MCF 10A (cell line): ENCODE measurements at regions not wholly inside any gene's neighbourhood (a gene's known extent, or its start where the extent isn't known, plus 50 kb on each side); places are given as distances from the start of the nearest gene placed in this dataset.

Source experiments
- BruUV-seq: library from RNA; stranded (reverse); fragments of 400-500 nt; replicated peaks from 2 replicates; lab custom pipeline; 2021; lab: Mats Ljungman, UMichigan
- CTCF ChIA-PET: fragments of 300-600 bp; sonication (Branson Sonifier 250); formaldehyde crosslinking; extraction: SDS; loops from one replicate; lab custom pipeline; 2021; ENCODE audit warnings: antibody characterized with exemption, inconsistent platforms; lab: Yijun Ruan, JAX
- POLR2A ChIA-PET: fragments of 300-600, 350-650 bp; sonication (Branson Sonifier 250); formaldehyde crosslinking; extraction: SDS; loops from one replicate; lab custom pipeline; 2020; ENCODE audit warnings: antibody characterized with exemption, inconsistent platforms; lab: Yijun Ruan, JAX
- DNase-seq: peaks from one replicate; pipeline ENCODE4 v3.0.0-alpha.2; 2018; ENCODE audit not compliant: unreplicated experiment
- H3K27ac Mint-ChIP-seq: one replicate; pipeline ENCODE4 v1.8.0; 2022; ENCODE audit warnings: mild to moderate bottlenecking, low read depth, mixed read lengths; ENCODE audit not compliant: unreplicated experiment
- H3K27me3 Mint-ChIP-seq: one replicate; pipeline ENCODE4 v1.8.0; 2022; ENCODE audit warnings: mixed read lengths; ENCODE audit not compliant: insufficient read depth, unreplicated experiment
- H3K36me3 Mint-ChIP-seq: one replicate; pipeline ENCODE4 v1.8.0; 2022; ENCODE audit warnings: mild to moderate bottlenecking, moderate library complexity, mixed read lengths; ENCODE audit not compliant: insufficient read depth, unreplicated experiment
- H3K4me1 Mint-ChIP-seq: one replicate; pipeline ENCODE4 v1.8.0; 2022; ENCODE audit warnings: mixed read lengths; ENCODE audit not compliant: insufficient read depth, unreplicated experiment
- H3K4me3 Mint-ChIP-seq: one replicate; pipeline ENCODE4 v1.8.0; 2022; ENCODE audit warnings: mild to moderate bottlenecking, moderate library complexity, mixed read lengths; ENCODE audit not compliant: unreplicated experiment
- H3K9me3 Mint-ChIP-seq: one replicate; pipeline ENCODE4 v1.8.0; 2022; ENCODE audit warnings: mixed read lengths; ENCODE audit not compliant: unreplicated experiment
- intact Hi-C: fragments of 100-400 bp; cut with micrococcal nuclease; formaldehyde crosslinking; loops from 2 replicates; pipeline ENCODE4 v1.14.1; 2022
- TF ChIP-seq, protein P1 (sequence below): fragments of 200-600 bp; IDR thresholded peaks from one replicate; pipeline ENCODE4 v1.8.0; 2022; ENCODE audit warnings: antibody characterized with exemption, mild to moderate bottlenecking; ENCODE audit not compliant: unreplicated experiment

DNA sequence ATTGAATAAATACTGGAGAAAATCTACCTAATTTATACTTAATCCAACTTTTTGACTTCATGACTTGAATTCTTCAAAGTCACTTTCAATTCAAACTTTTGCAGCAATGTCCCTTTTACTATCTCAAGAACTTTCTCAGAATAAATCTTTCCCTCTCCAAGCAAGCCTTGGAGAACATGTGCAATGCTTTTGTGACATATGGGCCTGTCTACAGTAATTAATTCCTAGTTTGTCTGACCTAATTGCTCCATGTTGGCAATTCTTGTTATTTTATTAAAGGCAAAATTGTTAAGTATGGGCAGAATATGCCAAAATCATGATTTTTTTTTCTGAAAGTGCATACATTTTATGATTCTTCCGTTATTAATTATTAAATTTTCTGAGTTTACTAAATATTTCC lies 1115.3 kb downstream of the PDHA2 start:
- Mint-ChIP-seq H3K4me1 (no peaks in the 10 kb centered on the region), H3K27me3 (no peaks in the 10 kb centered on the region), H3K27ac (no peak overlapping the region), H3K4me3 (no peak overlapping the region), H3K36me3 (no peaks in the 10 kb centered on the region), H3K9me3 (no peaks in the 10 kb centered on the region)
- CTCF ChIA-PET: no interaction called here
- BruUV-seq: no TSS peak
- POLR2A ChIA-PET: no interaction called here
- TF ChIP-seq, protein P1, sequence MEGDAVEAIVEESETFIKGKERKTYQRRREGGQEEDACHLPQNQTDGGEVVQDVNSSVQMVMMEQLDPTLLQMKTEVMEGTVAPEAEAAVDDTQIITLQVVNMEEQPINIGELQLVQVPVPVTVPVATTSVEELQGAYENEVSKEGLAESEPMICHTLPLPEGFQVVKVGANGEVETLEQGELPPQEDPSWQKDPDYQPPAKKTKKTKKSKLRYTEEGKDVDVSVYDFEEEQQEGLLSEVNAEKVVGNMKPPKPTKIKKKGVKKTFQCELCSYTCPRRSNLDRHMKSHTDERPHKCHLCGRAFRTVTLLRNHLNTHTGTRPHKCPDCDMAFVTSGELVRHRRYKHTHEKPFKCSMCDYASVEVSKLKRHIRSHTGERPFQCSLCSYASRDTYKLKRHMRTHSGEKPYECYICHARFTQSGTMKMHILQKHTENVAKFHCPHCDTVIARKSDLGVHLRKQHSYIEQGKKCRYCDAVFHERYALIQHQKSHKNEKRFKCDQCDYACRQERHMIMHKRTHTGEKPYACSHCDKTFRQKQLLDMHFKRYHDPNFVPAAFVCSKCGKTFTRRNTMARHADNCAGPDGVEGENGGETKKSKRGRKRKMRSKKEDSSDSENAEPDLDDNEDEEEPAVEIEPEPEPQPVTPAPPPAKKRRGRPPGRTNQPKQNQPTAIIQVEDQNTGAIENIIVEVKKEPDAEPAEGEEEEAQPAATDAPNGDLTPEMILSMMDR: no peak
- intact Hi-C loops: no loop called here
- no peak for DNase-seq

- TF ChIP-seq, protein P1: no peak
- intact Hi-C loops: no loop called here
Observed at GRCh38 chr4:96955691-96956090, 1115.8 kb downstream of the PDHA2 start.

DNA sequence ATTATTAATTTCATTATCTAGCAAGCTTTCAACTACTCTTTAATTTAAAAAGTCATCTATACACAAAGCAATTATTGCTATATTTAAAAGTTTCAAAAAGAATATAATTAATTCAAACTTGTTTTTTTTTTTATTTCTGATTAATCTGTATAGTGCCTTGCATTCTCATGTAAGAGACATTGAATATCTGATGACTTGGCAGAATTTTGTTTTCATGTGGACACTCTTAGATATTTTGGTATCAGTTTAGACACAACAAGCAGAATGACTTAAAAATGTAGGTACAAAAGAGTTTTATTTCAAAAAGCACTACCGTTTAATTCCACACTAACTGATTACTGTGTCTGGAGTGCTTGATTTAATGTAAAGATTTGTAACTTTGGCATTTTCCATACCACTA lies 1129.6 kb downstream of the PDHA2 start:
- ChIA-PET POLR2A (no interaction called here), CTCF (interaction anchor here (0.6 to 0.7 kb wide), 2 partner anchors 91 to 298 kb away, joined by 3 read pairs; no protein-coding TSS in a partner anchor)
- BruUV-seq: no TSS peak
- H3K9me3 Mint-ChIP-seq: no peaks in the 10 kb centered on the region
- H3K36me3 Mint-ChIP-seq: no peaks in the 10 kb centered on the region
- H3K27ac Mint-ChIP-seq: no peak overlapping the region
- H3K4me1 Mint-ChIP-seq: no peaks in the 10 kb centered on the region
- intact Hi-C loops: no loop called here
- no peaks in the 10 kb centered on the region for H3K27me3 Mint-ChIP-seq
- H3K4me3 Mint-ChIP-seq: no peak overlapping the region
- no peak for DNase-seq
- TF ChIP-seq, protein P1: no peak

More at GRCh38 chr4:96955691-96956090, 1115.8 kb downstream of the PDHA2 start:
- no peak for DNase-seq
- ChIA-PET CTCF (interaction anchor here (0.8 kb wide), 1 partner anchor 12 kb away, joined by 3 read pairs; no protein-coding TSS in a partner anchor), POLR2A (no interaction called here)
- H3K27ac Mint-ChIP-seq: no peak overlapping the region
- BruUV-seq: no TSS peak
- no peaks in the 10 kb centered on the region for H3K36me3 Mint-ChIP-seq
- H3K27me3 Mint-ChIP-seq: no peaks in the 10 kb centered on the region
- no peaks in the 10 kb centered on the region for H3K4me1 Mint-ChIP-seq
- H3K4me3 Mint-ChIP-seq: no peak overlapping the region
- H3K9me3 Mint-ChIP-seq: no peaks in the 10 kb centered on the region

DNA sequence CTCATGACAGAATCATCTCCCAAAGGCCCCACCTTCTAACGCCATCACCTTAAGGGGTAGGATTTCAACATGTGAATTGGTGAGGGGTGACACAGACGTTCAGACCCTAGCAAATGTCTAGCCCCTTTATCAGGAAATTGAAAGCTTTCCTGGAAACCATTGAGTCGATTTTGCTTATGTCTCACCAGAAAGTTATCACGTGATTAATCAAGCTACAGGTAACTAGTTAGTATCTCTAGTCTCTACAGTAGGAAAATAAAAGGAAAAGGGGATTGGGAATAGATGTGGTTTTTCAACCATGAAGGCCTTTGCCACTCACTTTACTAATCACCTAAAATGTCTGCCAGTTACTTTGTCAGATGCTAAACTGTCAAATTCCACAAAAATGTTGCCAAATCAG lies 1133.0 kb downstream of the PDHA2 start:
- DNase-seq: no peak
- H3K4me3 Mint-ChIP-seq: no peak overlapping the region
- no peak overlapping the region for H3K27ac Mint-ChIP-seq
- no peaks in the 10 kb centered on the region for H3K27me3 Mint-ChIP-seq
- ChIA-PET POLR2A (interaction anchor here (1.1 kb wide), 1 partner anchor 62 kb away, joined by 3 read pairs; no protein-coding TSS in a partner anchor), CTCF (interaction anchor here (0.6 kb wide), 2 partner anchors 15 to 813 kb away, joined by 3 read pairs; no protein-coding TSS in a partner anchor)
- TF ChIP-seq, protein P1: no peak
- intact Hi-C loops: no loop called here
- H3K36me3 Mint-ChIP-seq: no peaks in the 10 kb centered on the region
- BruUV-seq: no TSS peak
- H3K9me3 Mint-ChIP-seq: no peaks in the 10 kb centered on the region
- H3K4me1 Mint-ChIP-seq: no peaks in the 10 kb centered on the region
